Astrocyte (in vitro differentiated cells and primary cell): ENCODE measurements at regions not wholly inside any gene's neighbourhood (a gene's known extent, or its start where the extent isn't known, plus 50 kb on each side); places are given as distances from the start of the nearest gene placed in this dataset.

Source experiments
- EZH2 ChIP-seq: IDR thresholded peaks from 2 replicates; pipeline ENCODE4 v1.6.1; 2012; ENCODE audit warnings: mild to moderate bottlenecking, low read length, inconsistent platforms; ENCODE audit not compliant: insufficient read depth
- TF ChIP-seq, protein P1 (sequence below): IDR thresholded peaks from 2 replicates; pipeline ENCODE4 v1.5.1; 2011; ENCODE audit warnings: low read depth, mild to moderate bottlenecking, inconsistent platforms, low read length, moderate library complexity; ENCODE audit not compliant: insufficient read depth

DNA sequence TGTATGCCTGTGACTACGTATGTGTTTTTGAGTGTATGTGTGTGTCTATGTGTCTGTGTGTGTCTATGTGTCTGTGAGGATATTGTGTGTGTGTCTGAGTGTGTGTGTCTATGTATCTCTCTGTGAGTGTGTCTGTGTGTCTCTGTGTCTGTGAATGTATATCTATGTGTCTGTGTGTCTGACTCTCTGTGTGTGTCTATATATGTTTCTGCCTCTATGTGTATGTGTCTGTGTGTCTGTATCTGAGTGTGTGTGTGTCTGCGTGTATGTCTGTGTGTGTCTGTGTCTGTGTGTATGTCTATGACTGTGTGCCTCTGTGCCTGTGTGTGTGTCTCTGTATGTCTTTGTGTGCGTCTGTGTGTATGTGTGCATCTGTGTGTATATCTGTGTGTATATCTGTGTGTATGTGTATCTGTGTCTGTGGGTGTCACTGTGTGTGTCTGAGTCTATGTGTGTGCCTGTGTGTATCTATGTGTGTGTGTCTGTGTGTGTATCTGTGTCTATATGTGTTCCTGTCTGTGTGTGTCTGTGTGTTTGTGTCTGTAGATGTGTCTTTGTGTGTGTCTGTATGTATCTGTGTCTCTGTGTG, 172.7 kb downstream of the MYCN start:
- TF ChIP-seq, protein P1, sequence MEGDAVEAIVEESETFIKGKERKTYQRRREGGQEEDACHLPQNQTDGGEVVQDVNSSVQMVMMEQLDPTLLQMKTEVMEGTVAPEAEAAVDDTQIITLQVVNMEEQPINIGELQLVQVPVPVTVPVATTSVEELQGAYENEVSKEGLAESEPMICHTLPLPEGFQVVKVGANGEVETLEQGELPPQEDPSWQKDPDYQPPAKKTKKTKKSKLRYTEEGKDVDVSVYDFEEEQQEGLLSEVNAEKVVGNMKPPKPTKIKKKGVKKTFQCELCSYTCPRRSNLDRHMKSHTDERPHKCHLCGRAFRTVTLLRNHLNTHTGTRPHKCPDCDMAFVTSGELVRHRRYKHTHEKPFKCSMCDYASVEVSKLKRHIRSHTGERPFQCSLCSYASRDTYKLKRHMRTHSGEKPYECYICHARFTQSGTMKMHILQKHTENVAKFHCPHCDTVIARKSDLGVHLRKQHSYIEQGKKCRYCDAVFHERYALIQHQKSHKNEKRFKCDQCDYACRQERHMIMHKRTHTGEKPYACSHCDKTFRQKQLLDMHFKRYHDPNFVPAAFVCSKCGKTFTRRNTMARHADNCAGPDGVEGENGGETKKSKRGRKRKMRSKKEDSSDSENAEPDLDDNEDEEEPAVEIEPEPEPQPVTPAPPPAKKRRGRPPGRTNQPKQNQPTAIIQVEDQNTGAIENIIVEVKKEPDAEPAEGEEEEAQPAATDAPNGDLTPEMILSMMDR, result no peak
- TF ChIP-seq EZH2, result no peak
